ENCODE measurements at regions not wholly inside any gene's neighbourhood (a gene's known extent, or its start where the extent isn't known, plus 50 kb on each side); places are given as distances from the start of the nearest gene placed in this dataset.

DNA sequence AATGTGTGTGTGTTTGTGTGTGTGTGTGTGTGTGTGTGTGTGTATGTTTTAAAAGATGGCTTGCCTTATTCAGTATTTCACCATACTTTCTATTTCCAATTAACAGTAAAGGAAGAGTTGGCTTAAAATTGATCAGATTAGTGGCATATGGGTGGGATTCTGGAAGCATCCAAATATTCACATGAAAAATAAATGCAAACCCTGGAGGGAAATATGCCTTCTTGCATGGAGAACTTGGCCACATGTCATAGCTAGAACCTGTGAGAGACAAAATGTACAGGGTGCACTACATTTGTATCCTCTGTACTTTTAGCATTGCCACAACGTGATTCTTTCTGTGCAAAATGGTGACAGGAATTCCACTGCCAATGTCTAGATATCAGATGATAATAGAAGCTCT is 589.6 kb downstream of the ZNF674 start (continued):
- TF ChIP-seq CBX5 (IDR thresholded peaks at IDR 0.05; ENCODE audit: borderline replicate concordance, low read depth) (no peak), GTF2B (IDR thresholded peaks at IDR 0.05; ENCODE audit: extremely low read depth, insufficient read length) (no peak), FUS (optimal IDR thresholded peaks at IDR 0.05; ENCODE audit: low read depth, low read length) (no peak), KAT8 (IDR thresholded peaks at IDR 0.05; ENCODE audit: low read depth) (no peak)

DNA sequence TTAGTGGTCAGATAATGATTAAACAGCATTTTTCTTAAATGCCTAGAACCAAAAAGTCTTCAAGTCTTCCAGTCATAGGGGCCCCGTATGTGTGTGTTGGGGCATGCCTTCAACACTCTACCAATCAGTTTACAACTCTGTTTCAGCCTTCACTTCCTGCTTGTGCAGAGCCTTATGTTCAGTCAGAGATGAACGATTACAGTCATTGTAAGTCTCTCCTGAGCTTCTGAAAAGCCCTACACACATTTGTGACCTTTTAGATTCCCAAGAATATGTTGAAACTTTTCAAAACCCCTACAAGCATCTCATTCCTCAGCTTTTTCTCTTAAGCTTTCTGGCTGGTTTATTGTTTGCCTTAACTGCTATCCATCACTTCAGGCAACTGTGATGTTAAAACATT is 591.2 kb downstream of the ZNF674 start:
- FAIRE-seq (no peak), ATAC-seq (no peak), DNase-seq (ENCODE audit: extremely low read depth in 1 of 4, low spot score in 3 of 4) (no peak)
- POLR2A ChIA-PET = no interaction called here
- CTCF ChIA-PET (ENCODE audit: low intra/inter-chr PET ratio) = no interaction called here
- in situ Hi-C loops (cut with MboI) (no loop called here), intact Hi-C loops (cut with micrococcal nuclease) (no loop called here)
- Histone ChIP-seq H4K20me1 (replicated peaks; ENCODE audit: control insufficient read depth, insufficient read depth, low read length) (no peaks in the 10 kb centered on the region), H3K27me3 (ENCODE audit: control insufficient read depth in 2 of 2, insufficient read depth in 2 of 2, low read length in 2 of 2) (no peaks in the 10 kb centered on the region), H3K4me2 (ENCODE audit: insufficient read depth, low read length) (no peak overlapping the region), H3K4me3 (no peak overlapping the region), H3K27ac (ENCODE audit: extremely low read depth, low read depth, low read length) (no peak overlapping the region), H3K36me3 (ENCODE audit: control insufficient read depth, insufficient read depth, low read length) (no peaks in the 10 kb centered on the region), H3K79me2 (ENCODE audit: control insufficient read depth, insufficient read depth, low read length) (no peaks in the 10 kb centered on the region), H3K9ac (ENCODE audit: insufficient read depth in 1 of 2, low read depth in 2 of 2, low read length in 2 of 2) (no peak overlapping the region), H2AFZ (ENCODE audit: low read depth, low read length) (no peak overlapping the region), H3K4me1 (replicated peaks in 1 of 2; ENCODE audit: control insufficient read depth in 2 of 2, insufficient read depth in 2 of 2, low read length in 2 of 2) (no peaks in the 10 kb centered on the region), H3K9me3 (replicated peaks; ENCODE audit: control insufficient read depth, insufficient read depth, low read depth, low read length) (no peaks in the 10 kb centered on the region), H3K9me1 (ENCODE audit: control insufficient read depth, insufficient read depth, low read length) (no peaks in the 10 kb centered on the region)
- TF ChIP-seq ZNF140 (CRISPR knock-in tag; IDR thresholded peaks at IDR 0.05) (no peak), NELFE (IDR thresholded peaks at IDR 0.05; ENCODE audit: insufficient read depth, insufficient read length) (no peak), KLF6 (CRISPR knock-in tag; IDR thresholded peaks at IDR 0.05; ENCODE audit: borderline replicate concordance) (no peak), ZNF197 (CRISPR knock-in tag; IDR thresholded peaks at IDR 0.05; ENCODE audit: low read depth) (no peak), PREB (CRISPR knock-in tag; IDR thresholded peaks at IDR 0.05) (no peak), SRF (CRISPR knock-in tag; IDR thresholded peaks at IDR 0.05) (no peak), XRCC4 (IDR thresholded peaks at IDR 0.05; ENCODE audit: extremely low read depth, insufficient read depth, insufficient read length) (no peak)
- TF ChIP-seq, protein P1, sequence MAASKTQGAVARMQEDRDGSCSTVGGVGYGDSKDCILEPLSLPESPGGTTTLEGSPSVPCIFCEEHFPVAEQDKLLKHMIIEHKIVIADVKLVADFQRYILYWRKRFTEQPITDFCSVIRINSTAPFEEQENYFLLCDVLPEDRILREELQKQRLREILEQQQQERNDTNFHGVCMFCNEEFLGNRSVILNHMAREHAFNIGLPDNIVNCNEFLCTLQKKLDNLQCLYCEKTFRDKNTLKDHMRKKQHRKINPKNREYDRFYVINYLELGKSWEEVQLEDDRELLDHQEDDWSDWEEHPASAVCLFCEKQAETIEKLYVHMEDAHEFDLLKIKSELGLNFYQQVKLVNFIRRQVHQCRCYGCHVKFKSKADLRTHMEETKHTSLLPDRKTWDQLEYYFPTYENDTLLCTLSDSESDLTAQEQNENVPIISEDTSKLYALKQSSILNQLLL (CRISPR knock-in tag; IDR thresholded peaks at IDR 0.05; ENCODE audit: borderline replicate concordance) = no peak
- TF ChIP-seq, protein P2, sequence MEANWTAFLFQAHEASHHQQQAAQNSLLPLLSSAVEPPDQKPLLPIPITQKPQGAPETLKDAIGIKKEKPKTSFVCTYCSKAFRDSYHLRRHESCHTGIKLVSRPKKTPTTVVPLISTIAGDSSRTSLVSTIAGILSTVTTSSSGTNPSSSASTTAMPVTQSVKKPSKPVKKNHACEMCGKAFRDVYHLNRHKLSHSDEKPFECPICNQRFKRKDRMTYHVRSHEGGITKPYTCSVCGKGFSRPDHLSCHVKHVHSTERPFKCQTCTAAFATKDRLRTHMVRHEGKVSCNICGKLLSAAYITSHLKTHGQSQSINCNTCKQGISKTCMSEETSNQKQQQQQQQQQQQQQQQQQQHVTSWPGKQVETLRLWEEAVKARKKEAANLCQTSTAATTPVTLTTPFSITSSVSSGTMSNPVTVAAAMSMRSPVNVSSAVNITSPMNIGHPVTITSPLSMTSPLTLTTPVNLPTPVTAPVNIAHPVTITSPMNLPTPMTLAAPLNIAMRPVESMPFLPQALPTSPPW (CRISPR knock-in tag; IDR thresholded peaks at IDR 0.05) = no peak
- no TSS peak for BruUV-seq (replicated peaks)
- 0% methylated on average over 2 of the region's 2 CpGs for WGBS (ENCODE audit: insufficient coverage, low coverage, missing lambda C conversion rate)
